ENCODE measurements at regions not wholly inside any gene's neighbourhood (a gene's known extent, or its start where the extent isn't known, plus 50 kb on each side); places are given as distances from the start of the nearest gene placed in this dataset.

DNA sequence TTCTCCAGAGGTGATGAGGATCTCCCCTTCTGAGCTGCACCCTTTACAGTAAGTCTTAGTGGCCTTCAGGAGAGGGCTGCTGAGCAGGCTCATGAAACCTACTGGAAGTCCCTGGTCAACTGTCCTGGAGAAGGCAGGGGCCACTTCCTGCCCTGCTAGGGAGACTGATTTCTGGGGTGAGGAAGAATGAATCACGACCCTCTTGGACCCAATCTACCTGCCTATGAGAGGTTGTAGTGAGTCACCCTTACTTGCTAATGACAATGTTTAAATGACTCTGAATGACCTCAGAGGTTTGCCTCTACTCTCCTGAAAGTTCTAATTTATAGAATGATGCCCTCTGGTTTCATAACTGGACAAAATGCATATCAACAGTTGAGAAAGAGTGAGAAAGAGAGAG, 79.4 kb upstream of the FAM136A start:
- peak overlapping the region in 1 of 4 donors; percentile 52 for H3K27ac ChIP-seq
- DNase-seq (no peak), ATAC-seq (no peak)
- no peaks in the 10 kb centered on the region for H3K27me3 ChIP-seq
- H3K36me3 ChIP-seq (replicated peaks in 1 of 2; ENCODE audit: insufficient read depth in 1 of 2, low read depth in 2 of 2), result no peaks in the 10 kb centered on the region
- no peaks in the 10 kb centered on the region for H3K9me3 ChIP-seq
- TF ChIP-seq POLR2A (IDR thresholded peaks at IDR 0.05), result no peak
- TF ChIP-seq, protein P1, sequence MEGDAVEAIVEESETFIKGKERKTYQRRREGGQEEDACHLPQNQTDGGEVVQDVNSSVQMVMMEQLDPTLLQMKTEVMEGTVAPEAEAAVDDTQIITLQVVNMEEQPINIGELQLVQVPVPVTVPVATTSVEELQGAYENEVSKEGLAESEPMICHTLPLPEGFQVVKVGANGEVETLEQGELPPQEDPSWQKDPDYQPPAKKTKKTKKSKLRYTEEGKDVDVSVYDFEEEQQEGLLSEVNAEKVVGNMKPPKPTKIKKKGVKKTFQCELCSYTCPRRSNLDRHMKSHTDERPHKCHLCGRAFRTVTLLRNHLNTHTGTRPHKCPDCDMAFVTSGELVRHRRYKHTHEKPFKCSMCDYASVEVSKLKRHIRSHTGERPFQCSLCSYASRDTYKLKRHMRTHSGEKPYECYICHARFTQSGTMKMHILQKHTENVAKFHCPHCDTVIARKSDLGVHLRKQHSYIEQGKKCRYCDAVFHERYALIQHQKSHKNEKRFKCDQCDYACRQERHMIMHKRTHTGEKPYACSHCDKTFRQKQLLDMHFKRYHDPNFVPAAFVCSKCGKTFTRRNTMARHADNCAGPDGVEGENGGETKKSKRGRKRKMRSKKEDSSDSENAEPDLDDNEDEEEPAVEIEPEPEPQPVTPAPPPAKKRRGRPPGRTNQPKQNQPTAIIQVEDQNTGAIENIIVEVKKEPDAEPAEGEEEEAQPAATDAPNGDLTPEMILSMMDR (IDR thresholded peaks at IDR 0.05), result no peak
- H3K4me3 ChIP-seq, result no peak overlapping the region
- intact Hi-C loops (cut with DNase I), result no loop called here
- H3K4me1 ChIP-seq, result no peaks in the 10 kb centered on the region
- WGBS, 2 donors, result 33 to 40% methylated on average over 1 of the region's 1 CpG

DNA sequence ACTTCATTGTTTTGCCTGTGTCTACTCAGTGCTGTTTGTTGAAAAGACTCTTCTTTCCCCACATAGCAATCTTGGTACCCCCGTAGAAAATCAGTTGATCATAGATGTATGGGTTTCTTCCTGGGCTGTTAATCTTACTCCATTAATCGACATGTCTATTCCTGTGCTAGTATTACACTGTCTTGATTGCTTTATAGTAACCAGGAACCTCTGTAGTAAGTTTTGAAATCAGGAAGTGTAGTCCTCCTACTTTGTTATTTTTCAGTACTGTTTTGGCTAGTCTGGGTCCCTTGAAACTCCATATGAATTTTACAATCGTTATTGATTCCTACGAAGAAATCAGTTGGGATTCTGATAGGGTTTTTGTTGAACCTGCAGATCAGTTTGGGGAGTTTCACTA, 78.8 kb upstream of the FAM136A start:
- Histone ChIP-seq H3K36me3 (replicated peaks in 1 of 2; ENCODE audit: insufficient read depth in 1 of 2, low read depth in 2 of 2) (no peaks in the 10 kb centered on the region), H3K4me3 (no peak overlapping the region), H3K4me1 (no peaks in the 10 kb centered on the region), H3K27ac (no peak overlapping the region), H3K9me3 (no peaks in the 10 kb centered on the region), H3K27me3 (no peaks in the 10 kb centered on the region)
- no peak for DNase-seq
- ATAC-seq, result no peak
- intact Hi-C loops (cut with DNase I), result no loop called here
- no peak for TF ChIP-seq POLR2A (IDR thresholded peaks at IDR 0.05)
- TF ChIP-seq, protein P1 (IDR thresholded peaks at IDR 0.05), result no peak
- 73 to 79% methylated on average over 4 of the region's 4 CpGs for WGBS, 2 donors

DNA sequence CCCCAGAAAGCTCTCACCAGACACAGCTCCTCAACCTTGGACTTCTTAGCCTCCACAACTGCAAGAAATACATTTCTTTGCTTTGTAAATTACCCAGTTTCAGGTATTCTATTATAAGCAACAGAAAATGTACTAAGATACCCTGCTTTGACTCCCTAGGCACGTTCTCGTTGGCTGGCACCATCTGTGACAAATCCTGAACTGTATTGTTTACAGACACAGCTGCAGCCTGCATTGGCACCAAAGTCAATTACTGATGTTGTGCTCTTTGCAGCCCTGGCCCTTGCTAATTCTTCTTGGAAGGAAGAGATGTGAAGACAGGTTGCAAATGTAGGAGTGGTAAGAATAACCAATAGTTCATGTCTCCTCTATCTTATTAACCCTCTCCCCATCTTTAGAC, 72.7 kb upstream of the FAM136A start:
- no peaks in the 10 kb centered on the region for H3K27me3 ChIP-seq
- H3K36me3 ChIP-seq (replicated peaks in 1 of 2; ENCODE audit: insufficient read depth in 1 of 2, low read depth in 2 of 2), result no peaks in the 10 kb centered on the region
- no peak for TF ChIP-seq POLR2A (IDR thresholded peaks at IDR 0.05)
- TF ChIP-seq, protein P1 (IDR thresholded peaks at IDR 0.05), result no peak
- DNase-seq, result no peak
- no peaks in the 10 kb centered on the region for H3K9me3 ChIP-seq
- no peaks in the 10 kb centered on the region for H3K4me1 ChIP-seq
- ATAC-seq, result no peak
- WGBS, 2 donors, result 54 to 56% methylated on average over 2 of the region's 2 CpGs
- H3K27ac ChIP-seq, result no peak overlapping the region
- intact Hi-C loops (cut with DNase I), result no loop called here
- no peak overlapping the region for H3K4me3 ChIP-seq

DNA sequence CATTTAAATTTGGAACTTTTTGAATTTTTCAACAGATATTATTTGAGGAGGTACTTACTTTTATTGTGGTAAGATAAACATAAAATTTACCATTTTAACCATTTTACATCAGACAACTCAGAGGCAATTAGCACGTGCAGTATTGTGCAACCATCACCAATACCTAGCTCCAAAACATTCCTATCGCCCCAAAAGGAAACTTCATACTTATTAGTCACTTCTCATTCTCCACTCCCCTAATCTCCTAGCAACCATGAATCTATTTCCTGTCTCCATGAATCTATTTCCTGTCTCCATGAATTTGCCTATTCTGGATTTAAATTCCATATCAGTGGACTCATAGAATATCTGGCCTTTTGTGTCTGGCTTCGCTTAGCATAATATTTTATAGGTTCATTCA, 69.9 kb upstream of the FAM136A start:
- H3K9me3 ChIP-seq, result no peaks in the 10 kb centered on the region
- H3K36me3 ChIP-seq (replicated peaks in 1 of 2; ENCODE audit: insufficient read depth in 1 of 2, low read depth in 2 of 2), result no peaks in the 10 kb centered on the region
- 61 to 73% methylated on average over 3 of the region's 3 CpGs for WGBS, 2 donors
- no peak overlapping the region for H3K4me3 ChIP-seq
- no peak for DNase-seq
- no peak for ATAC-seq
- H3K27me3 ChIP-seq, result no peaks in the 10 kb centered on the region
- no peak overlapping the region for H3K27ac ChIP-seq
- H3K4me1 ChIP-seq, result no peaks in the 10 kb centered on the region
- intact Hi-C loops (cut with DNase I), result no loop called here
- no peak for TF ChIP-seq POLR2A (IDR thresholded peaks at IDR 0.05)
- TF ChIP-seq, protein P1 (IDR thresholded peaks at IDR 0.05), result no peak

DNA sequence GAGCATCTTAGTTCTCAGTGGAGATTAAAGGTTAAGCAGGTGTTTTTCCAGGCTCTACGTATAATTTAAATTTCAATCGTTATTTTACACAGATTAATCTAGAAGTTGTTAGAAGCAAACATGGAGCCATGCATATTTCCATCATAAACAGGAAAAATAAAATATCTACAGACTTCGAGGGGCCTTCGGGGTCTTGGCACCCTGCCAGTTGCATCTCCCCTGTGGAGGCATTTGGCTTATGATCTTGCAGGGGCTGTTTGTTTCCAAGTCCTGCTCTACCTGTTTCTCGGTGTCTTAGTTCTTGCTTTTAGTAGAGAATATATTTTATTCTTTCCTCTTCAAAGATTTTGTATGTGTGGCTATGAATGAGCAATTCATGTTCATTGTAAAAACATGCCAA, 67.2 kb upstream of the FAM136A start:
- intact Hi-C loops (cut with DNase I), result no loop called here
- TF ChIP-seq POLR2A (IDR thresholded peaks at IDR 0.05), result no peak
- TF ChIP-seq, protein P1 (IDR thresholded peaks at IDR 0.05), result no peak

More for the DNA sequence above, 67.2 kb upstream of the FAM136A start:
- no peaks in the 10 kb centered on the region for H3K36me3 ChIP-seq (replicated peaks in 1 of 2; ENCODE audit: insufficient read depth in 1 of 2, low read depth in 2 of 2)
- DNase-seq (no peak), ATAC-seq (no peak)
- 40% methylated on average over 5 of the region's 5 CpGs for WGBS, 2 donors
- H3K27ac ChIP-seq, result no peak overlapping the region
- H3K4me3 ChIP-seq, result no peak overlapping the region
- no peaks in the 10 kb centered on the region for H3K27me3 ChIP-seq
- no peaks in the 10 kb centered on the region for H3K4me1 ChIP-seq
- no peaks in the 10 kb centered on the region for H3K9me3 ChIP-seq

Data from body of pancreas (tissue), 4 donors.